Omental fat pad (tissue), 3 donors: ENCODE measurements at regions not wholly inside any gene's neighbourhood (a gene's known extent, or its start where the extent isn't known, plus 50 kb on each side); places are given as distances from the start of the nearest gene placed in this dataset.
"Not testable (repeated sequence)": the region's sequence is repeated elsewhere in the genome, so short reads cannot be mapped to it uniquely, and the experiment has no call there.

Experiments
- ATAC-seq: fragments of 150-250 bp; one replicate; pipeline ENCODE4 v1.9.1; 2016; ENCODE audit warnings: mild to moderate bottlenecking, moderate library complexity; ENCODE audit not compliant: low FRiP score
- DNase-seq: peaks from one replicate; pipeline ENCODE4 v3.0.0-alpha.2; 2019; ENCODE audit warnings: low spot score
- TF ChIP-seq, protein P1 (sequence below), 3 donors: fragments of 450-650 bp; IDR thresholded peaks; one replicate each; pipeline ENCODE4 v1.5.1; 2016 to 2017; ENCODE audit warnings: antibody characterized with exemption in 3 of 3, mild to moderate bottlenecking in 3 of 3, moderate library complexity in 2 of 3

DNA sequence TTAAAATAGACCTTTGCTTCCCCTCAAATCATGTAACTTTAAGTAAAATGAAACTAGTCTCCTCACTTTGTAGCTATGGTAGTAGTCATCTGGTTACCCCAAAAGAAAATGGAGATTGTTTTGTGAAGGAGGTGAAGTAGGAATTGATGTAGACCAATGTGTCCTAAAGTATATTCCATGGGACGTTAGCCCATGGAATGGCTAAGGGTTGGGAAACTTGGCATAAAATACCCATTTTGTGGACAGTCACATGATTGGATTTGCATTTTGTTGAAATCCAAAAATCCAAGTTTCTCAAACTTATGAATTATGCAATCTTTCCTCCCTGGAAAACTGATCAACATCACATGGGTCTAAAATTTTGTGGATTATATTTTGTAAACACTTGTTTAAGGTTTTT lies 290.6 kb downstream of the OSTF1 start:
- ATAC-seq (no peak), DNase-seq (no peak)
- TF ChIP-seq, protein P1, sequence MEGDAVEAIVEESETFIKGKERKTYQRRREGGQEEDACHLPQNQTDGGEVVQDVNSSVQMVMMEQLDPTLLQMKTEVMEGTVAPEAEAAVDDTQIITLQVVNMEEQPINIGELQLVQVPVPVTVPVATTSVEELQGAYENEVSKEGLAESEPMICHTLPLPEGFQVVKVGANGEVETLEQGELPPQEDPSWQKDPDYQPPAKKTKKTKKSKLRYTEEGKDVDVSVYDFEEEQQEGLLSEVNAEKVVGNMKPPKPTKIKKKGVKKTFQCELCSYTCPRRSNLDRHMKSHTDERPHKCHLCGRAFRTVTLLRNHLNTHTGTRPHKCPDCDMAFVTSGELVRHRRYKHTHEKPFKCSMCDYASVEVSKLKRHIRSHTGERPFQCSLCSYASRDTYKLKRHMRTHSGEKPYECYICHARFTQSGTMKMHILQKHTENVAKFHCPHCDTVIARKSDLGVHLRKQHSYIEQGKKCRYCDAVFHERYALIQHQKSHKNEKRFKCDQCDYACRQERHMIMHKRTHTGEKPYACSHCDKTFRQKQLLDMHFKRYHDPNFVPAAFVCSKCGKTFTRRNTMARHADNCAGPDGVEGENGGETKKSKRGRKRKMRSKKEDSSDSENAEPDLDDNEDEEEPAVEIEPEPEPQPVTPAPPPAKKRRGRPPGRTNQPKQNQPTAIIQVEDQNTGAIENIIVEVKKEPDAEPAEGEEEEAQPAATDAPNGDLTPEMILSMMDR (IDR thresholded peaks at IDR 0.05) = no peak

GRCh38 chr9:75382126-75382525 lies 293.8 kb downstream of the OSTF1 start:
- TF ChIP-seq, protein P1 (IDR thresholded peaks at IDR 0.05) = no peak
- no peak for DNase-seq
- no peak for ATAC-seq

GRCh38 chr9:75383420-75384034 lies 295.2 kb downstream of the OSTF1 start:
- DNase-seq, ATAC-seq: not testable (repeated sequence)

- DNase-seq = no peak
- TF ChIP-seq, protein P1 (IDR thresholded peaks at IDR 0.05) = no peak
- ATAC-seq = no peak
These were observed 296.9 kb downstream of the OSTF1 start for GRCh38 chr9:75385236-75385635.

GRCh38 chr9:75389101-75389500 lies 300.8 kb downstream of the OSTF1 start:
- TF ChIP-seq, protein P1 (IDR thresholded peaks at IDR 0.05) = no peak
- no peak for ATAC-seq

GRCh38 chr9:75390951-75391350 lies 302.6 kb downstream of the OSTF1 start:
- TF ChIP-seq, protein P1 (IDR thresholded peaks at IDR 0.05) = no peak
- ATAC-seq = no peak
- DNase-seq = no peak

More at GRCh38 chr9:75389101-75389500, 300.8 kb downstream of the OSTF1 start:
- DNase-seq = no peak

DNA sequence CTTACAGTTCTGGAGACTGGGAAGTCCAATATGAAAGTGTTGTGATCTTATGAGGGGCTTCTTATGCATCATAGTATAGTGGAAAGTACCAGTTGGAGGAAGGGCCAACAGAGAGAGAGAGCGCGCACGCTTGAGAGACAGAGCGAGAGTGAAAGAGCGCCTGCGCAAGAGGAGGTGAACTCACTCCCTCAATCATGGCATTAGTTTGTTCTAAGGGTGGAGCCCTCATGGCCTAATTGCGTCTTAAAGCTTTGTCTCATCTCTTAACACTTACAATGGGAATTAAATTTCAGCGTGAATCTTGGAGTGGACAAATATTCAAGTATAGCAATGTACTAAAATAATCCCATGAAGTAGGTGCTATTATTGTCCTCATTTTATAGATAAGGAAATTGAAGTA lies 303.2 kb downstream of the OSTF1 start:
- TF ChIP-seq, protein P1 (IDR thresholded peaks at IDR 0.05) = no peak
- no peak for DNase-seq
- ATAC-seq = no peak
